GM23338 (cell line): ENCODE measurements at regions not wholly inside any gene's neighbourhood (a gene's known extent, or its start where the extent isn't known, plus 50 kb on each side); places are given as distances from the start of the nearest gene placed in this dataset.

ENCODE experiments used
- ATAC-seq: fragments of 200-7000 bp; cut with Tn5 transposase; 3 replicates; pipeline ENCODE4 v1.9.1; 2020
- DNase-seq: peaks from one replicate; pipeline ENCODE4 v3.0.0-alpha.2; 2015; ENCODE audit warnings: low spot score
- H2AFZ ChIP-seq: fragments of 200-600 bp; sonication (generic); 2 replicates; pipeline ENCODE4 v1.8.0; 2016; ENCODE audit warnings: antibody characterized with exemption, mild to moderate bottlenecking, moderate library complexity
- H3F3A ChIP-seq: fragments of 200-600 bp; sonication (generic); replicated peaks from 2 replicates; pipeline ENCODE4 v1.8.0; 2017; ENCODE audit warnings: antibody characterized with exemption, mixed run types, low read depth
- H3K27ac ChIP-seq: fragments of 200-600 bp; sonication (generic); 2 replicates; pipeline ENCODE4 v1.6.1; 2016; ENCODE audit warnings: low read depth
- H3K27me3 ChIP-seq: fragments of 200-600 bp; sonication (generic); 2 replicates; pipeline ENCODE4 v1.8.0; 2016; ENCODE audit warnings: mild to moderate bottlenecking, mixed run types, moderate library complexity; ENCODE audit not compliant: insufficient read depth
- H3K36me3 ChIP-seq: fragments of 200-600 bp; sonication (generic); 2 replicates; pipeline ENCODE4 v1.8.0; 2016; ENCODE audit warnings: mild to moderate bottlenecking; ENCODE audit not compliant: insufficient read depth
- H3K4me1 ChIP-seq: fragments of 200-600 bp; sonication (generic); 2 replicates; pipeline ENCODE4 v1.8.0; 2016; ENCODE audit warnings: mild to moderate bottlenecking, moderate library complexity; ENCODE audit not compliant: insufficient read depth
- H3K4me2 ChIP-seq: fragments of 200-600 bp; sonication (generic); 2 replicates; pipeline ENCODE4 v1.7.1; 2017; ENCODE audit warnings: mixed run types
- H3K4me3 ChIP-seq: fragments of 200-600 bp; sonication (generic); 2 replicates; pipeline ENCODE4 v1.6.1; 2016; ENCODE audit warnings: mixed run types
- H3K79me2 ChIP-seq: fragments of 200-600 bp; sonication (generic); replicated peaks from 2 replicates; pipeline ENCODE4 v1.8.0; 2017; ENCODE audit warnings: mild to moderate bottlenecking; ENCODE audit not compliant: insufficient read depth
- H3K9me2 ChIP-seq: fragments of 200-600 bp; sonication (generic); 2 replicates; pipeline ENCODE4 v1.8.0; 2017; ENCODE audit not compliant: insufficient read depth
- H4K20me1 ChIP-seq: fragments of 200-600 bp; sonication (generic); replicated peaks from 2 replicates; pipeline ENCODE4 v1.8.0; 2017; ENCODE audit warnings: mild to moderate bottlenecking; ENCODE audit not compliant: insufficient read depth
- H3K27ac Mint-ChIP-seq: 2 replicates; pipeline ENCODE4 v1.8.0; 2020; ENCODE audit warnings: inconsistent platforms, mild to moderate bottlenecking, moderate library complexity, mixed read lengths
- H3K27me3 Mint-ChIP-seq: 3 replicates; pipeline ENCODE4 v1.8.0; 2022; ENCODE audit warnings: low read depth, mild to moderate bottlenecking, moderate library complexity, mixed read lengths, inconsistent platforms; ENCODE audit not compliant: insufficient read depth, poor library complexity
- H3K36me3 Mint-ChIP-seq: 3 replicates; pipeline ENCODE4 v1.8.0; 2021; ENCODE audit warnings: low read depth, mild to moderate bottlenecking, inconsistent platforms, moderate library complexity, mixed read lengths
- H3K4me1 Mint-ChIP-seq: 3 replicates; pipeline ENCODE4 v1.8.0; 2020; ENCODE audit warnings: mild to moderate bottlenecking, inconsistent platforms, mixed read lengths
- H3K4me3 Mint-ChIP-seq: 3 replicates; pipeline ENCODE4 v1.8.0; 2021; ENCODE audit warnings: moderate library complexity, mild to moderate bottlenecking, inconsistent platforms, mixed read lengths
- H3K9me3 Mint-ChIP-seq: 3 replicates; pipeline ENCODE4 v1.8.0; 2020; ENCODE audit warnings: moderate library complexity, mild to moderate bottlenecking, inconsistent platforms, mixed read lengths
- CREB1 ChIP-seq: fragments of 250-450 bp; sonication (Bioruptor Pico); IDR thresholded peaks from 2 replicates; pipeline ENCODE4 v1.5.0; 2020; ENCODE audit warnings: low read depth, mild to moderate bottlenecking, moderate library complexity
- EZH2 ChIP-seq: fragments of 200-600 bp; sonication (generic); IDR thresholded peaks from one replicate; pipeline ENCODE4 v1.8.0; 2017; ENCODE audit warnings: antibody characterized with exemption, mild to moderate bottlenecking, low read depth; ENCODE audit not compliant: unreplicated experiment
- EZH2phosphoT487 ChIP-seq: fragments of 200-600 bp; sonication (generic); IDR thresholded peaks from one replicate; pipeline ENCODE4 v1.8.1; 2018; ENCODE audit warnings: antibody characterized with exemption; ENCODE audit not compliant: unreplicated experiment
- JUNB ChIP-seq: IDR thresholded peaks from one replicate; pipeline ENCODE4 v1.6.1; 2016; ENCODE audit warnings: antibody characterized with exemption; ENCODE audit not compliant: unreplicated experiment
- NANOG ChIP-seq: IDR thresholded peaks from 2 replicates; pipeline ENCODE4 v1.6.1; 2016; ENCODE audit warnings: antibody characterized with exemption, borderline replicate concordance
- POLR2AphosphoS5 ChIP-seq: IDR thresholded peaks from 2 replicates; pipeline ENCODE4 v1.6.1; 2016; ENCODE audit warnings: antibody characterized with exemption, low read depth
- STAT1 ChIP-seq: IDR thresholded peaks from one replicate; pipeline ENCODE4 v1.6.1; 2016; ENCODE audit warnings: antibody characterized with exemption; ENCODE audit not compliant: unreplicated experiment
- ZNF114 ChIP-seq: fragments of 250-450 bp; sonication (Bioruptor Pico); IDR thresholded peaks from 2 replicates; pipeline ENCODE4 v1.5.0; 2020; ENCODE audit warnings: mild to moderate bottlenecking, moderate library complexity
- ZNF331 ChIP-seq: fragments of 250-450 bp; sonication (Bioruptor Pico); IDR thresholded peaks from 2 replicates; pipeline ENCODE4 v1.5.0; 2020; ENCODE audit warnings: low read depth, mild to moderate bottlenecking, moderate library complexity
- TF ChIP-seq, protein P1 (sequence below), 2 experiments: fragments of 200-600 bp in 1 of 2; sonication (generic) in 1 of 2; conservative IDR thresholded peaks; 2 replicates each; pipeline versions ENCODE4 v1.5.1 to v1.6.1; 2016 to 2017; ENCODE audit warnings: antibody characterized with exemption in 2 of 2, low read depth in 2 of 2, mild to moderate bottlenecking in 2 of 2, moderate library complexity in 1 of 2
- TF ChIP-seq, protein P2 (sequence below): IDR thresholded peaks from 2 replicates; pipeline ENCODE4 v1.6.1; 2016; ENCODE audit warnings: antibody characterized with exemption
- TF ChIP-seq, protein P3 (sequence below): IDR thresholded peaks from one replicate; pipeline ENCODE4 v1.6.1; 2018; ENCODE audit warnings: antibody characterized with exemption; ENCODE audit not compliant: unreplicated experiment

DNA sequence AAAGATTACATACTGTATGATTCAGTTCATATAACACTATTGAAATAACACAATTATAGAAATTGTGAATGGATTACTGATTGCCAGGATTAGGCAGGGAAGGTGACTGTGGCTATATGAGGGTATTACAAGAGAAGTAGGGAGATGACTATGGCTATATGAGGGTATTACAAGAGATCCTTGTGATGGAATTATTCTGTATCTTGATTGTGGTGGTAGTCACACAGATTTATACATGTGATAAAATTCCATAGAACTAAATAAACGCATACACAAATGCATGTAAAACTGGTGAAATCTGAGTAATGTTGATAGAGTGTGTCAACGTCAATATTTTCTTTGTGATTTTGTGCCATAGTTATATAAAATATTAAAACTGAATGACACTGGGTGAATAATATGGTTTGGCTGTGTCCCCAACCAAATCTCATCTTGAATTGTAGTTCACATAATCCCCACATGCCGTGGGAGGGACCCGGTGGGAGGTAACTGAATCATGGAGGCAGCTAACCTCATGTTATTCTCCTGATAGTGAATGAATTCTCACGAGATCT is 615.6 kb upstream of the PKN2 start:
- Mint-ChIP-seq H3K27me3 (no peaks in the 10 kb centered on the region), H3K36me3 (no peaks in the 10 kb centered on the region), H3K27ac (no peak overlapping the region), H3K9me3 (no peaks in the 10 kb centered on the region), H3K4me3 (no peak overlapping the region), H3K4me1 (peaks cover 4% of the 10 kb centered on the region; the same call in 2 of the 3 replicates)
- TF ChIP-seq EZH2phosphoT487 (no peak), JUNB (no peak), EZH2 (no peak), STAT1 (no peak), POLR2AphosphoS5 (no peak), ZNF331 (CRISPR knock-in tag) (no peak), ZNF114 (no peak), CREB1 (no peak)
- TF ChIP-seq, protein P1, sequence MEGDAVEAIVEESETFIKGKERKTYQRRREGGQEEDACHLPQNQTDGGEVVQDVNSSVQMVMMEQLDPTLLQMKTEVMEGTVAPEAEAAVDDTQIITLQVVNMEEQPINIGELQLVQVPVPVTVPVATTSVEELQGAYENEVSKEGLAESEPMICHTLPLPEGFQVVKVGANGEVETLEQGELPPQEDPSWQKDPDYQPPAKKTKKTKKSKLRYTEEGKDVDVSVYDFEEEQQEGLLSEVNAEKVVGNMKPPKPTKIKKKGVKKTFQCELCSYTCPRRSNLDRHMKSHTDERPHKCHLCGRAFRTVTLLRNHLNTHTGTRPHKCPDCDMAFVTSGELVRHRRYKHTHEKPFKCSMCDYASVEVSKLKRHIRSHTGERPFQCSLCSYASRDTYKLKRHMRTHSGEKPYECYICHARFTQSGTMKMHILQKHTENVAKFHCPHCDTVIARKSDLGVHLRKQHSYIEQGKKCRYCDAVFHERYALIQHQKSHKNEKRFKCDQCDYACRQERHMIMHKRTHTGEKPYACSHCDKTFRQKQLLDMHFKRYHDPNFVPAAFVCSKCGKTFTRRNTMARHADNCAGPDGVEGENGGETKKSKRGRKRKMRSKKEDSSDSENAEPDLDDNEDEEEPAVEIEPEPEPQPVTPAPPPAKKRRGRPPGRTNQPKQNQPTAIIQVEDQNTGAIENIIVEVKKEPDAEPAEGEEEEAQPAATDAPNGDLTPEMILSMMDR (conservative IDR thresholded peaks at IDR 0.05; ENCODE audit: low read depth in 2 of 2) = no peak
- H3K4me1 ChIP-seq = no peaks in the 10 kb centered on the region
- DNase-seq (no peak), ATAC-seq (no peak)
- no peaks in the 10 kb centered on the region for H3K27me3 ChIP-seq
- H3K4me2 ChIP-seq = no peak overlapping the region
- H3K9me2 ChIP-seq = peaks cover 4% of the 10 kb centered on the region
- H3K36me3 ChIP-seq = no peaks in the 10 kb centered on the region
- H2AFZ ChIP-seq = no peak overlapping the region
- no peak overlapping the region for H3K27ac ChIP-seq
- no peaks in the 10 kb centered on the region for H3K79me2 ChIP-seq
- H3F3A ChIP-seq = no peaks in the 10 kb centered on the region
- no peaks in the 10 kb centered on the region for H4K20me1 ChIP-seq
- H3K4me3 ChIP-seq = no peak overlapping the region

DNA sequence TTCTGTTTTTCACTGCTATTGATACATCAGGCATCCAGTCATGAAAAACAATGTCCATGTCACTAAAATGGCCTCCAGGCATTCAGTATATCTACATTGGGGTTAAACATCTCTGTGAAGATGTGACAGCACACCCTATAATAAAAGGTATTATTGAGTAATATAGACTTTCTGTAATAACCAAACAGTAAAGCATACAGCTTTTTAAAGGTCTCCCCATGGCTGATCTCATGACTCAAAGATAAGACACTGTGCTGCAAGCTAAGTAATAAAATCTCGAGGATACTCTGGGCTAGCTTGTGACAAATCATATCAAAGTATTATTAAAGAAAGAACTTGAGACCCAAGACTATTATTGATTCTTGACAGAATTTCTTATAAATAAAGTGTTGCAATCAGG is 613.1 kb upstream of the PKN2 start:
- H2AFZ ChIP-seq = no peak overlapping the region
- H3K9me2 ChIP-seq = peaks cover 7% of the 10 kb centered on the region
- ATAC-seq = no peak
- Mint-ChIP-seq H3K4me3 (no peak overlapping the region), H3K4me1 (no peaks in the 10 kb centered on the region), H3K27me3 (no peaks in the 10 kb centered on the region), H3K36me3 (no peaks in the 10 kb centered on the region), H3K9me3 (no peaks in the 10 kb centered on the region), H3K27ac (no peak overlapping the region)
- no peaks in the 10 kb centered on the region for H3K36me3 ChIP-seq
- H3K4me1 ChIP-seq = no peaks in the 10 kb centered on the region
- H4K20me1 ChIP-seq = no peaks in the 10 kb centered on the region
- DNase-seq = no peak
- H3K27me3 ChIP-seq = no peaks in the 10 kb centered on the region
- no peaks in the 10 kb centered on the region for H3F3A ChIP-seq
- H3K79me2 ChIP-seq = no peaks in the 10 kb centered on the region
- no peak overlapping the region for H3K4me3 ChIP-seq
- H3K27ac ChIP-seq = no peak overlapping the region
- no peak overlapping the region for H3K4me2 ChIP-seq
- TF ChIP-seq EZH2 = no peak
- no peak for TF ChIP-seq ZNF331 (CRISPR knock-in tag)
- TF ChIP-seq NANOG = no peak
- TF ChIP-seq, protein P2, sequence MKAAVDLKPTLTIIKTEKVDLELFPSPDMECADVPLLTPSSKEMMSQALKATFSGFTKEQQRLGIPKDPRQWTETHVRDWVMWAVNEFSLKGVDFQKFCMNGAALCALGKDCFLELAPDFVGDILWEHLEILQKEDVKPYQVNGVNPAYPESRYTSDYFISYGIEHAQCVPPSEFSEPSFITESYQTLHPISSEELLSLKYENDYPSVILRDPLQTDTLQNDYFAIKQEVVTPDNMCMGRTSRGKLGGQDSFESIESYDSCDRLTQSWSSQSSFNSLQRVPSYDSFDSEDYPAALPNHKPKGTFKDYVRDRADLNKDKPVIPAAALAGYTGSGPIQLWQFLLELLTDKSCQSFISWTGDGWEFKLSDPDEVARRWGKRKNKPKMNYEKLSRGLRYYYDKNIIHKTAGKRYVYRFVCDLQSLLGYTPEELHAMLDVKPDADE = no peak
- no peak for TF ChIP-seq JUNB
- TF ChIP-seq, protein P1 (conservative IDR thresholded peaks at IDR 0.05; ENCODE audit: low read depth in 2 of 2) = no peak
- no peak for TF ChIP-seq EZH2phosphoT487
- TF ChIP-seq POLR2AphosphoS5 = no peak
- TF ChIP-seq ZNF114 = no peak
- TF ChIP-seq STAT1 = no peak
- TF ChIP-seq, protein P3, sequence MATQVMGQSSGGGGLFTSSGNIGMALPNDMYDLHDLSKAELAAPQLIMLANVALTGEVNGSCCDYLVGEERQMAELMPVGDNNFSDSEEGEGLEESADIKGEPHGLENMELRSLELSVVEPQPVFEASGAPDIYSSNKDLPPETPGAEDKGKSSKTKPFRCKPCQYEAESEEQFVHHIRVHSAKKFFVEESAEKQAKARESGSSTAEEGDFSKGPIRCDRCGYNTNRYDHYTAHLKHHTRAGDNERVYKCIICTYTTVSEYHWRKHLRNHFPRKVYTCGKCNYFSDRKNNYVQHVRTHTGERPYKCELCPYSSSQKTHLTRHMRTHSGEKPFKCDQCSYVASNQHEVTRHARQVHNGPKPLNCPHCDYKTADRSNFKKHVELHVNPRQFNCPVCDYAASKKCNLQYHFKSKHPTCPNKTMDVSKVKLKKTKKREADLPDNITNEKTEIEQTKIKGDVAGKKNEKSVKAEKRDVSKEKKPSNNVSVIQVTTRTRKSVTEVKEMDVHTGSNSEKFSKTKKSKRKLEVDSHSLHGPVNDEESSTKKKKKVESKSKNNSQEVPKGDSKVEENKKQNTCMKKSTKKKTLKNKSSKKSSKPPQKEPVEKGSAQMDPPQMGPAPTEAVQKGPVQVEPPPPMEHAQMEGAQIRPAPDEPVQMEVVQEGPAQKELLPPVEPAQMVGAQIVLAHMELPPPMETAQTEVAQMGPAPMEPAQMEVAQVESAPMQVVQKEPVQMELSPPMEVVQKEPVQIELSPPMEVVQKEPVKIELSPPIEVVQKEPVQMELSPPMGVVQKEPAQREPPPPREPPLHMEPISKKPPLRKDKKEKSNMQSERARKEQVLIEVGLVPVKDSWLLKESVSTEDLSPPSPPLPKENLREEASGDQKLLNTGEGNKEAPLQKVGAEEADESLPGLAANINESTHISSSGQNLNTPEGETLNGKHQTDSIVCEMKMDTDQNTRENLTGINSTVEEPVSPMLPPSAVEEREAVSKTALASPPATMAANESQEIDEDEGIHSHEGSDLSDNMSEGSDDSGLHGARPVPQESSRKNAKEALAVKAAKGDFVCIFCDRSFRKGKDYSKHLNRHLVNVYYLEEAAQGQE = no peak
